PC-3 (cell line): ENCODE measurements at regions not wholly inside any gene's neighbourhood (a gene's known extent, or its start where the extent isn't known, plus 50 kb on each side); places are given as distances from the start of the nearest gene placed in this dataset.

ENCODE experiments used
- EZH2 ChIP-seq: fragments of 300-600 bp; sonication (generic); IDR thresholded peaks from one replicate; pipeline ENCODE4 v1.6.1; 2017; ENCODE audit warnings: antibody characterized with exemption, mild to moderate bottlenecking, low read length; ENCODE audit not compliant: unreplicated experiment
- TF ChIP-seq, protein P1 (sequence below): fragments of 300-600 bp; sonication (generic); conservative IDR thresholded peaks from 2 replicates; pipeline ENCODE4 v1.5.1; 2017; ENCODE audit warnings: antibody characterized with exemption, low read depth, mild to moderate bottlenecking, low read length

GRCh38 chr21:24844671-24845070 is 762.6 kb downstream of the MRPL39 start:
- TF ChIP-seq, protein P1, sequence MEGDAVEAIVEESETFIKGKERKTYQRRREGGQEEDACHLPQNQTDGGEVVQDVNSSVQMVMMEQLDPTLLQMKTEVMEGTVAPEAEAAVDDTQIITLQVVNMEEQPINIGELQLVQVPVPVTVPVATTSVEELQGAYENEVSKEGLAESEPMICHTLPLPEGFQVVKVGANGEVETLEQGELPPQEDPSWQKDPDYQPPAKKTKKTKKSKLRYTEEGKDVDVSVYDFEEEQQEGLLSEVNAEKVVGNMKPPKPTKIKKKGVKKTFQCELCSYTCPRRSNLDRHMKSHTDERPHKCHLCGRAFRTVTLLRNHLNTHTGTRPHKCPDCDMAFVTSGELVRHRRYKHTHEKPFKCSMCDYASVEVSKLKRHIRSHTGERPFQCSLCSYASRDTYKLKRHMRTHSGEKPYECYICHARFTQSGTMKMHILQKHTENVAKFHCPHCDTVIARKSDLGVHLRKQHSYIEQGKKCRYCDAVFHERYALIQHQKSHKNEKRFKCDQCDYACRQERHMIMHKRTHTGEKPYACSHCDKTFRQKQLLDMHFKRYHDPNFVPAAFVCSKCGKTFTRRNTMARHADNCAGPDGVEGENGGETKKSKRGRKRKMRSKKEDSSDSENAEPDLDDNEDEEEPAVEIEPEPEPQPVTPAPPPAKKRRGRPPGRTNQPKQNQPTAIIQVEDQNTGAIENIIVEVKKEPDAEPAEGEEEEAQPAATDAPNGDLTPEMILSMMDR, result no peak
- no peak for TF ChIP-seq EZH2
